Sigmoid colon (tissue), 6 donors: ENCODE measurements at regions not wholly inside any gene's neighbourhood (a gene's known extent, or its start where the extent isn't known, plus 50 kb on each side); places are given as distances from the start of the nearest gene placed in this dataset.
A peak's percentile ranks its signal among the peaks of the same experiment; 100 is the strongest.

Experiments used
- DNase-seq: peaks from one replicate; pipeline ENCODE4 v3.0.0-alpha.2; 2019
- H3K27ac ChIP-seq, 4 donors: fragments of 200-600 bp; sonication (generic); one replicate each; pipeline ENCODE4 v1.5.1; 2016 to 2019; ENCODE audit warnings: mild to moderate bottlenecking in 1 of 4
- H3K27me3 ChIP-seq, 3 donors: fragments of 200-600 bp; sonication (generic); one replicate each; pipeline ENCODE4 v1.5.1; 2019; ENCODE audit warnings: mild to moderate bottlenecking in 1 of 3
- H3K36me3 ChIP-seq, 4 donors: fragments of 200-600 bp; sonication (generic); one replicate each; pipeline ENCODE4 v1.5.1; 2016 to 2019
- H3K4me1 ChIP-seq, 4 donors: fragments of 200-600 bp; sonication (generic); one replicate each; pipeline ENCODE4 v1.5.1; 2017 to 2019
- H3K4me3 ChIP-seq, 4 donors: fragments of 200-600 bp; sonication (generic); one replicate each; pipeline ENCODE4 v1.5.1; 2017 to 2019; ENCODE audit warnings: mild to moderate bottlenecking in 2 of 4, moderate library complexity in 1 of 4
- H3K9me3 ChIP-seq, 4 donors: fragments of 200-600 bp in 3 of 4; sonication (generic) in 3 of 4; one replicate each; pipeline versions ENCODE4 v1.5.1 to v1.6.1; 2013 to 2019
- EP300 ChIP-seq, 4 donors: sonication (generic); formaldehyde crosslinking; IDR thresholded peaks; one replicate each; pipeline ENCODE4 v1.6.1; 2017; ENCODE audit warnings: antibody characterized with exemption in 4 of 4
- POLR2A ChIP-seq, 2 donors: fragments of 450-650 bp; IDR thresholded peaks; one replicate each; pipeline ENCODE4 v1.6.1; 2016; ENCODE audit warnings: antibody characterized with exemption in 2 of 2, mild to moderate bottlenecking in 2 of 2, moderate library complexity in 2 of 2
- POLR2AphosphoS5 ChIP-seq, 4 donors: sonication (generic); formaldehyde crosslinking; IDR thresholded peaks; one replicate each; pipeline ENCODE4 v1.6.1; 2017; ENCODE audit warnings: antibody characterized with exemption in 4 of 4
- WGBS, 2 donors: extraction: QIAGEN DNeasy Blood & Tissue Kit; methylation state at CpG; one replicate each; pipeline ENCODE4 v1.1.7; 2013; 5-methylcytosine and 5-hydroxymethylcytosine counted together
- intact Hi-C: fragments of 100-400 bp; cut with DNase I; formaldehyde crosslinking; loops from one replicate; pipeline ENCODE4 v1.15.1; 2023
- TF ChIP-seq, protein P1 (sequence below), 4 experiments: fragments of 450-650 bp in 3 of 4; fragments of 200-600 bp in 1 of 4; IDR thresholded peaks; one replicate each; pipeline ENCODE4 v1.5.1; 2016 to 2019; ENCODE audit warnings: antibody characterized with exemption in 4 of 4, mild to moderate bottlenecking in 3 of 4, moderate library complexity in 2 of 4
- donor health status: healthy with polysubstance abuse.
- donor health status: healthy.

DNA sequence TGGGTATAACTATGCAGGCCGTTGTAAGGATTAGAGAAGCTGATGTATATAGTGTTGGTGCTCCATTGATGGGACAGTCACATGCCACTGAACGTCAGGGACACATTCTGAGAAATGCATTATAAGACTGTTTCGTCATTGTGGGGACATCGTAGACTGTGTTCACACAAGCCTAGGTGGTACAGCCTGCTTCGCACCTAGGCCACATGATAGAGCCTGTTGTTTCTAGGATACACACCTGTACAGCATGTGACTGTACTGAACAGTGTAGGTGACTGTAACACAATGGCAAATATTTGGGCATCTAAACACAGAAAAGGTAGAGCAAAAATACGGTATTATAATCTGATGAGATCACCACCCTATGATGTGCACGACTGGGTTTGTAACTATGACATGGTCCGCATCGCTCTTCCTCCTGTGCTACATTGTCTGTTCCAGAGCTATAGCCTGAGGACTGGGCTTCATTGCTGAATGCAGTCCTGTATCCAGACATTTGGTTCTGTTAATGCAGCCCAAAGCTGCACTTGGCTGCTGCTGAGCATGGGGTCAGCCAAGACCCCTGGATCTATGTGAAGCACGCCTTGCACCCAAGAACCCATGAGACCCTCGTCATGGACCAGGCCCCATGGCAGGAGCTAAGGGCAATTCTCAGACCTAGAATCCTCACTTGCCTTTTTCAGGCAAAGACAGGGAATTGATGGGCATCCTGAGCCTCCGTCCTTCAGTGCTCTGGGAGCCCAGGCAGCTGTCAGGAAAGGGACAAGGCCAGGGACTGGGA lies 51.1 kb upstream of the THY1 start:
- WGBS, 2 donors, result 87 to 92% methylated on average over 12 of the region's 12 CpGs
- no peak for TF ChIP-seq POLR2AphosphoS5 (IDR thresholded peaks at IDR 0.05)
- no peak for TF ChIP-seq POLR2A (IDR thresholded peaks at IDR 0.05)
- no peak for TF ChIP-seq EP300 (IDR thresholded peaks at IDR 0.05)
- no peak for DNase-seq
- intact Hi-C loops, result loop anchor here (2.0 kb wide), 2 partner anchors 91 to 117 kb away; no protein-coding TSS in a partner anchor
- Histone ChIP-seq H3K27me3 (no peaks in the 10 kb centered on the region), H3K4me1 (peaks cover 0 to 20% (median 14%) of the 10 kb centered on the region in 4 donors), H3K36me3 (no peaks in the 10 kb centered on the region), H3K9me3 (no peaks in the 10 kb centered on the region), H3K27ac (peak overlapping the region in 2 of 4 donors; percentile 19 to 63), H3K4me3 (no peak overlapping the region)

DNA sequence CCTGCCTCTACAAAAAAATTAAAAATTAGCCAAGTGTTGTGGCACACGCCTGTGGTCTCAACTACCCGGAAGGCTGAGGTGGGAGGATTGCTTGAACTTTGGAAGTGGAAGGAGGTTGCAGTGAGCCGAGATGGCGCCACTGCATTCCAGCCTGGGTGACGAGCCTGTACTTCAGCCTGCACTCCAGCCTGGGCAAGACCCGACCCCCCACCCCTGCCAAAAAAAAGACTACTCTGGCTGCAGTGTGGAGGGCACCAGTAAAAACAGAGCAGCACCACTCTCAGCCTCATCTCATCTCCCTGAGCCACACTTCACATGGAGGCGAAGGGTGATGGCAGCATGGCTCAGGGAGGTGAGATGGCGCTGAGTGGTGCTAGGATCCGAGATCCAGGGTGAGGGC lies 50.3 kb upstream of the THY1 start:
- no peaks in the 10 kb centered on the region for H3K9me3 ChIP-seq
- TF ChIP-seq, protein P1, sequence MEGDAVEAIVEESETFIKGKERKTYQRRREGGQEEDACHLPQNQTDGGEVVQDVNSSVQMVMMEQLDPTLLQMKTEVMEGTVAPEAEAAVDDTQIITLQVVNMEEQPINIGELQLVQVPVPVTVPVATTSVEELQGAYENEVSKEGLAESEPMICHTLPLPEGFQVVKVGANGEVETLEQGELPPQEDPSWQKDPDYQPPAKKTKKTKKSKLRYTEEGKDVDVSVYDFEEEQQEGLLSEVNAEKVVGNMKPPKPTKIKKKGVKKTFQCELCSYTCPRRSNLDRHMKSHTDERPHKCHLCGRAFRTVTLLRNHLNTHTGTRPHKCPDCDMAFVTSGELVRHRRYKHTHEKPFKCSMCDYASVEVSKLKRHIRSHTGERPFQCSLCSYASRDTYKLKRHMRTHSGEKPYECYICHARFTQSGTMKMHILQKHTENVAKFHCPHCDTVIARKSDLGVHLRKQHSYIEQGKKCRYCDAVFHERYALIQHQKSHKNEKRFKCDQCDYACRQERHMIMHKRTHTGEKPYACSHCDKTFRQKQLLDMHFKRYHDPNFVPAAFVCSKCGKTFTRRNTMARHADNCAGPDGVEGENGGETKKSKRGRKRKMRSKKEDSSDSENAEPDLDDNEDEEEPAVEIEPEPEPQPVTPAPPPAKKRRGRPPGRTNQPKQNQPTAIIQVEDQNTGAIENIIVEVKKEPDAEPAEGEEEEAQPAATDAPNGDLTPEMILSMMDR (IDR thresholded peaks at IDR 0.05), result no peak
- no peak for TF ChIP-seq POLR2A (IDR thresholded peaks at IDR 0.05)
- DNase-seq, result no peak
- no peak overlapping the region for H3K27ac ChIP-seq
- H3K4me1 ChIP-seq, result peaks cover 0 to 20% (median 14%) of the 10 kb centered on the region in 4 donors
- H3K4me3 ChIP-seq, result no peak overlapping the region
- WGBS, 2 donors, result 72 to 86% methylated on average over 9 of the region's 9 CpGs
- H3K27me3 ChIP-seq, result no peaks in the 10 kb centered on the region
- no peaks in the 10 kb centered on the region for H3K36me3 ChIP-seq
- intact Hi-C loops, result no loop called here

- no peak overlapping the region for H3K27ac ChIP-seq
- intact Hi-C loops, result no loop called here
- DNase-seq, result no peak
- TF ChIP-seq, protein P1 (IDR thresholded peaks at IDR 0.05), result no peak
- TF ChIP-seq POLR2A (IDR thresholded peaks at IDR 0.05), result no peak
- no peak for TF ChIP-seq POLR2AphosphoS5 (IDR thresholded peaks at IDR 0.05)
- TF ChIP-seq EP300 (IDR thresholded peaks at IDR 0.05), result no peak
- WGBS, 2 donors, result 88 to 91% methylated on average over 14 of the region's 14 CpGs
- H3K36me3 ChIP-seq, result no peaks in the 10 kb centered on the region
- no peak overlapping the region for H3K4me3 ChIP-seq
- peaks cover 0 to 20% (median 14%) of the 10 kb centered on the region in 4 donors for H3K4me1 ChIP-seq
- H3K27me3 ChIP-seq, result no peaks in the 10 kb centered on the region
- H3K9me3 ChIP-seq, result no peaks in the 10 kb centered on the region
Measured at GRCh38 chr11:119472856-119473222, 49.9 kb upstream of the THY1 start.
